Tibial nerve (tissue), 3 donors: ENCODE measurements at regions not wholly inside any gene's neighbourhood (a gene's known extent, or its start where the extent isn't known, plus 50 kb on each side); places are given as distances from the start of the nearest gene placed in this dataset.

Source experiments
- CTCF ChIP-seq, 5 experiments: fragments of 200-600 bp in 3 of 5; fragments of 450-650 bp in 2 of 5; sonication (generic) in 3 of 5; IDR thresholded peaks; one replicate each; pipeline ENCODE4 v1.5.1; 2016 to 2019; ENCODE audit warnings: antibody characterized with exemption in 5 of 5, mild to moderate bottlenecking in 3 of 5, moderate library complexity in 2 of 5
- POLR2A ChIP-seq, 2 donors: fragments of 450-650 bp; IDR thresholded peaks; one replicate each; pipeline ENCODE4 v1.6.1; 2017; ENCODE audit warnings: antibody characterized with exemption in 2 of 2, mild to moderate bottlenecking in 2 of 2, moderate library complexity in 2 of 2

DNA sequence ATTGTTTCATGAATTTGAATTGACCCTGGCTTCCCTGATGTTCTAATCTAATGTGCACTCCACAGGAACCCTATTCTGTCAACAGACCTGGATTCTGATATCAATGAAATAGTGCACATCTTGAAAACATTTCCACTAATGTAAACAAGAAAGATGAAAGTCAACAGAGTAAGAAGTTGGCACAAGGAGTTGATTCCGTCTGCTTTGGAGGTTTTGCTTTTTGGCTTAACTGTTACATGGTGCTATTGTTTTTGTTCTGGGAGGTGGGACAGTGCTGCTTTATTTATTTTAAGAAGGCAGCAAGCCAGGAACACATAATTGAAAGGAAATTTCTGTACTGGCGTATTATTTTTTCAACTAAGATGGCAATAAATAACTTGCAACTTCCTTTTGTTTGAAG lies 73.3 kb downstream of the LEPR start:
- TF ChIP-seq CTCF (IDR thresholded peaks at IDR 0.05) (no peak), POLR2A (IDR thresholded peaks at IDR 0.05) (no peak)
